Keratinocyte (primary cell): ENCODE measurements at regions not wholly inside any gene's neighbourhood (a gene's known extent, or its start where the extent isn't known, plus 50 kb on each side); places are given as distances from the start of the nearest gene placed in this dataset.

Experiments
- DNase-seq: peaks from one replicate; pipeline ENCODE4 v3.0.0-alpha.2; 2011; ENCODE audit warnings: low read depth, missing footprints, low spot score
- FAIRE-seq: peaks from 2 replicates; lab custom pipeline; 2011; peaks lifted over from hg19 to GRCh38; lab: Jason Lieb, UNC
- H2AFZ ChIP-seq: 2 replicates; pipeline ENCODE4 v1.6.0; 2012; ENCODE audit warnings: low read length, control low read depth, inconsistent platforms; ENCODE audit not compliant: control insufficient read depth
- H3K27ac ChIP-seq: 2 replicates; pipeline ENCODE4 v1.5.1; 2011; ENCODE audit warnings: low read length; ENCODE audit not compliant: control insufficient read depth, insufficient read depth
- H3K27me3 ChIP-seq: 3 replicates; pipeline ENCODE4 v1.6.0; 2011; ENCODE audit warnings: low read length; ENCODE audit not compliant: control insufficient read depth, insufficient read depth; ENCODE audit errors: extremely low read depth
- H3K36me3 ChIP-seq, 2 experiments: 2 replicates in 1 of 2; 3 replicates in 1 of 2; pipeline ENCODE4 v1.5.1; 2011; ENCODE audit warnings: low read length in 2 of 2, mild to moderate bottlenecking in 1 of 2; ENCODE audit not compliant: control insufficient read depth in 2 of 2, insufficient read depth in 2 of 2; ENCODE audit errors: extremely low read depth in 1 of 2
- H3K4me1 ChIP-seq: 3 replicates; pipeline ENCODE4 v1.5.1; 2011; ENCODE audit warnings: low read length; ENCODE audit not compliant: control insufficient read depth, insufficient read depth; ENCODE audit errors: extremely low read depth
- H3K4me2 ChIP-seq: 3 replicates; pipeline ENCODE4 v1.6.0; 2011; ENCODE audit warnings: low read depth, low read length; ENCODE audit not compliant: control insufficient read depth, insufficient read depth; ENCODE audit errors: extremely low read depth
- H3K4me3 ChIP-seq, 3 experiments: fragments of 200-600 bp in 1 of 3; sonication (generic) in 1 of 3; 2 replicates in 2 of 3; 3 replicates in 1 of 3; pipeline ENCODE4 v1.5.1; 2011 to 2016; ENCODE audit warnings: low read length in 3 of 3, mild to moderate bottlenecking in 3 of 3, control low read depth in 2 of 3, inconsistent platforms in 1 of 3, low read depth in 1 of 3, mixed read lengths in 1 of 3, mixed run types in 1 of 3, moderate library complexity in 1 of 3; ENCODE audit not compliant: control insufficient read depth in 2 of 3, insufficient read depth in 2 of 3; ENCODE audit errors: extremely low read depth in 1 of 3
- H3K79me2 ChIP-seq: 2 replicates; pipeline ENCODE4 v1.6.0; 2012; ENCODE audit warnings: low read length; ENCODE audit not compliant: control insufficient read depth, insufficient read depth
- H3K9ac ChIP-seq: 3 replicates; pipeline ENCODE4 v1.6.0; 2011; ENCODE audit warnings: low read length; ENCODE audit not compliant: control insufficient read depth, insufficient read depth; ENCODE audit errors: extremely low read depth
- H3K9me1 ChIP-seq: 3 replicates; pipeline ENCODE4 v1.6.0; 2011; ENCODE audit warnings: low read length; ENCODE audit not compliant: control insufficient read depth, insufficient read depth; ENCODE audit errors: extremely low read depth
- H3K9me3 ChIP-seq: 2 replicates; pipeline ENCODE4 v1.5.1; 2012; ENCODE audit warnings: low read depth, low read length; ENCODE audit not compliant: control insufficient read depth
- H4K20me1 ChIP-seq: 3 replicates; pipeline ENCODE4 v1.6.0; 2011; ENCODE audit warnings: low read length; ENCODE audit not compliant: control insufficient read depth, insufficient read depth; ENCODE audit errors: extremely low read depth
- CTCF ChIP-seq, 3 experiments: IDR thresholded peaks in 1 of 3; conservative IDR thresholded peaks in 1 of 3; optimal IDR thresholded peaks in 1 of 3; 2 replicates in 2 of 3; 3 replicates in 1 of 3; pipeline versions ENCODE3 to v1.5.1; 2011; ENCODE audit warnings: low read length in 3 of 3, mild to moderate bottlenecking in 3 of 3, moderate library complexity in 2 of 3, control low read depth in 1 of 3, inconsistent platforms in 1 of 3; ENCODE audit not compliant: insufficient read depth in 2 of 3; ENCODE audit errors: extremely low read depth in 1 of 3
- EZH2 ChIP-seq: IDR thresholded peaks from one replicate; pipeline ENCODE4 v1.6.1; 2012; ENCODE audit warnings: inconsistent platforms, mild to moderate bottlenecking, low read length, moderate library complexity
- dilution Hi-C: fragments of 300-500 bp; cut with MboI; formaldehyde crosslinking; loops from one replicate; pipeline ENCODE4 v1.7.0; 2020; ENCODE audit warnings: low sequenced_read_pairs; ENCODE audit not compliant: extremely low pct_ligation_motif_present

GRCh38 chr2:21422050-21422449 lies 298.3 kb downstream of the TDRD15 start:
- no peak overlapping the region for H3K4me3 ChIP-seq
- dilution Hi-C loops = no loop called here
- H3K9ac ChIP-seq = no peak overlapping the region
- TF ChIP-seq EZH2 (no peak), CTCF (optimal IDR thresholded peaks at IDR 0.05 in 1 of 3, IDR thresholded peaks at IDR 0.05 in 1 of 3, conservative IDR thresholded peaks at IDR 0.05 in 1 of 3; ENCODE audit: extremely low read depth in 1 of 3, insufficient read depth in 2 of 3, low read length in 3 of 3) (peak; percentile 39 to 71 (median 56))
- no peak overlapping the region for H3K4me2 ChIP-seq
- H3K4me1 ChIP-seq = no peaks in the 10 kb centered on the region
- H3K79me2 ChIP-seq = no peaks in the 10 kb centered on the region
- H3K9me1 ChIP-seq = no peaks in the 10 kb centered on the region
- H3K27ac ChIP-seq = no peak overlapping the region
- no peaks in the 10 kb centered on the region for H4K20me1 ChIP-seq
- FAIRE-seq (no peak), DNase-seq (no peak)
- no peak overlapping the region for H2AFZ ChIP-seq
- no peaks in the 10 kb centered on the region for H3K27me3 ChIP-seq
- H3K9me3 ChIP-seq = no peaks in the 10 kb centered on the region
- H3K36me3 ChIP-seq = no peaks in the 10 kb centered on the region

GRCh38 chr2:21422724-21423522 lies 299.2 kb downstream of the TDRD15 start:
- H3K9me3 ChIP-seq = no peaks in the 10 kb centered on the region
- no peak overlapping the region for H3K4me2 ChIP-seq
- H3K4me1 ChIP-seq = no peaks in the 10 kb centered on the region
- TF ChIP-seq CTCF (optimal IDR thresholded peaks at IDR 0.05 in 1 of 3, IDR thresholded peaks at IDR 0.05 in 1 of 3, conservative IDR thresholded peaks at IDR 0.05 in 1 of 3; ENCODE audit: extremely low read depth in 1 of 3, insufficient read depth in 2 of 3, low read length in 3 of 3) = no peak
- no peak for TF ChIP-seq EZH2
- DNase-seq = no peak
- H3K9ac ChIP-seq = no peak overlapping the region
- H3K36me3 ChIP-seq = no peaks in the 10 kb centered on the region
- H4K20me1 ChIP-seq = no peaks in the 10 kb centered on the region
- no peak for FAIRE-seq
- H3K27ac ChIP-seq = no peak overlapping the region
- H2AFZ ChIP-seq = no peak overlapping the region
- no peaks in the 10 kb centered on the region for H3K79me2 ChIP-seq
- no peaks in the 10 kb centered on the region for H3K9me1 ChIP-seq
- dilution Hi-C loops = no loop called here
- H3K27me3 ChIP-seq = no peaks in the 10 kb centered on the region
- no peak overlapping the region for H3K4me3 ChIP-seq
